Neutrophil (primary cell): ENCODE measurements at regions not wholly inside any gene's neighbourhood (a gene's known extent, or its start where the extent isn't known, plus 50 kb on each side); places are given as distances from the start of the nearest gene placed in this dataset.
"Not testable (repeated sequence)": the region's sequence is repeated elsewhere in the genome, so short reads cannot be mapped to it uniquely, and the experiment has no call there.

Source experiments
- H3K27ac ChIP-seq: fragments of 200-600 bp; sonication (generic); 2 replicates; pipeline ENCODE4 v1.5.1; 2016; ENCODE audit warnings: mild to moderate bottlenecking, moderate library complexity
- H3K27me3 ChIP-seq: fragments of 200-600 bp; sonication (generic); 2 replicates; pipeline ENCODE4 v1.6.0; 2016; ENCODE audit warnings: mild to moderate bottlenecking
- H3K36me3 ChIP-seq: fragments of 200-600 bp; sonication (generic); 2 replicates; pipeline ENCODE4 v1.5.1; 2017
- H3K4me1 ChIP-seq, 2 experiments: fragments of 200-600 bp in 1 of 2; sonication (generic) in 1 of 2; 1 replicate in 1 of 2; 2 replicates in 1 of 2; pipeline versions ENCODE4 v1.5.1 to v1.6.1; 2013 to 2016; ENCODE audit warnings: low read depth in 1 of 2, low read length in 1 of 2, mild to moderate bottlenecking in 1 of 2, moderate library complexity in 1 of 2; ENCODE audit not compliant: control insufficient read depth in 1 of 2, insufficient read depth in 1 of 2
- H3K4me3 ChIP-seq, 2 experiments: fragments of 200-600 bp in 1 of 2; sonication (generic) in 1 of 2; 1 replicate in 1 of 2; 2 replicates in 1 of 2; pipeline ENCODE4 v1.5.1; 2013 to 2016; ENCODE audit warnings: low read depth in 1 of 2, low read length in 1 of 2, mild to moderate bottlenecking in 1 of 2, moderate library complexity in 1 of 2
- H3K9me3 ChIP-seq: fragments of 200-600 bp; sonication (generic); 2 replicates; pipeline ENCODE4 v1.5.1; 2016
- CTCF ChIP-seq: fragments of 200-600 bp; sonication (generic); IDR thresholded peaks from 2 replicates; pipeline ENCODE4 v1.5.1; 2016; ENCODE audit warnings: antibody characterized with exemption

- TF ChIP-seq CTCF: no peak
- no peaks in the 10 kb centered on the region for H3K27me3 ChIP-seq
- no peaks in the 10 kb centered on the region for H3K9me3 ChIP-seq
- peak overlapping the region; percentile 80 for H3K27ac ChIP-seq
- no peaks in the 10 kb centered on the region for H3K36me3 ChIP-seq
- no peak overlapping the region for H3K4me3 ChIP-seq
- H3K4me1 ChIP-seq: peaks cover 35 to 58% of the 10 kb centered on the region in 2 experiments
Observed at GRCh38 chr11:128040603-128041002, 546.8 kb downstream of the ETS1 start.

- Histone ChIP-seq H3K9me3 (no peaks in the 10 kb centered on the region), H3K4me1 (peaks cover 35 to 52% of the 10 kb centered on the region in 2 experiments), H3K36me3 (no peaks in the 10 kb centered on the region), H3K27me3 (no peaks in the 10 kb centered on the region), H3K27ac (peak overlapping the region; percentile 80), H3K4me3 (peak overlapping the region; percentile 19 to 30)
- no peak for TF ChIP-seq CTCF
Observed at GRCh38 chr11:128039140-128040021, 548.0 kb downstream of the ETS1 start.

GRCh38 chr11:128036556-128037093, 550.7 kb downstream of the ETS1 start:
- no peak for TF ChIP-seq CTCF
- peaks cover 35 to 45% of the 10 kb centered on the region in 2 experiments for H3K4me1 ChIP-seq

GRCh38 chr11:128036006-128036405, 551.4 kb downstream of the ETS1 start:
- no peaks in the 10 kb centered on the region for H3K36me3 ChIP-seq
- TF ChIP-seq CTCF: no peak
- H3K27me3 ChIP-seq: no peaks in the 10 kb centered on the region
- H3K9me3 ChIP-seq: no peaks in the 10 kb centered on the region
- H3K27ac ChIP-seq: no peak overlapping the region
- H3K4me1 ChIP-seq: peaks cover 33 to 42% of the 10 kb centered on the region in 2 experiments
- H3K4me3 ChIP-seq: no peak overlapping the region

More at GRCh38 chr11:128036556-128037093, 550.7 kb downstream of the ETS1 start:
- Histone ChIP-seq H3K27ac (no peak overlapping the region), H3K27me3 (no peaks in the 10 kb centered on the region), H3K9me3 (no peaks in the 10 kb centered on the region), H3K36me3 (no peaks in the 10 kb centered on the region), H3K4me3 (no peak overlapping the region)

- not testable (repeated sequence) for H3K9me3 ChIP-seq, H3K27ac ChIP-seq, H3K36me3 ChIP-seq, H3K4me3 ChIP-seq, H3K4me1 ChIP-seq, H3K27me3 ChIP-seq
- peak; percentile 55 for TF ChIP-seq CTCF
Observed at GRCh38 chr11:128031538-128032134, 555.7 kb downstream of the ETS1 start.
